ENCODE measurements at regions not wholly inside any gene's neighbourhood (a gene's known extent, or its start where the extent isn't known, plus 50 kb on each side); places are given as distances from the start of the nearest gene placed in this dataset.

DNA sequence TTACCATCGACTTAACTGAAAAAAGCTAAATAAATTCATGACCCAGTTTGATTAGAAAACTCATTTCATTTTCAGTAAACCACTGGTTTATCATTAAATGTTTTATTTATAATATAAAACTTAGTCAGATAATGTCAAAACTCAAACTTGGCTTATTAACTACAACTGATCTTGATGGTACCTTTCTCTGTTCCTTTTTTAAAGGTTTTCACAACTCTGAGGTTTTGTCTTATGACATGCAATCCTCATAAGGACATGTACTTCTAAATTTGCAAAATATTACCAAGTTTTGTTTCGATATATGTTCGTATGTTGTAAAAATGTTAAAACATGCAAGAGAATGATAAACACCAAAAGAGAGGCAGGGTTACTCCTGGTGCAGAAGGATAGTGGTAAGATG, 82.5 kb upstream of the PDE10A start:
- ATAC-seq (ENCODE audit: low FRiP score in 2 of 2) (no peak), DNase-seq (no peak)
- TF ChIP-seq EP300 (IDR thresholded peaks at IDR 0.05) (no peak), POLR2A (IDR thresholded peaks at IDR 0.05) (no peak), POLR2AphosphoS5 (IDR thresholded peaks at IDR 0.05) (no peak)
- TF ChIP-seq, protein P1, sequence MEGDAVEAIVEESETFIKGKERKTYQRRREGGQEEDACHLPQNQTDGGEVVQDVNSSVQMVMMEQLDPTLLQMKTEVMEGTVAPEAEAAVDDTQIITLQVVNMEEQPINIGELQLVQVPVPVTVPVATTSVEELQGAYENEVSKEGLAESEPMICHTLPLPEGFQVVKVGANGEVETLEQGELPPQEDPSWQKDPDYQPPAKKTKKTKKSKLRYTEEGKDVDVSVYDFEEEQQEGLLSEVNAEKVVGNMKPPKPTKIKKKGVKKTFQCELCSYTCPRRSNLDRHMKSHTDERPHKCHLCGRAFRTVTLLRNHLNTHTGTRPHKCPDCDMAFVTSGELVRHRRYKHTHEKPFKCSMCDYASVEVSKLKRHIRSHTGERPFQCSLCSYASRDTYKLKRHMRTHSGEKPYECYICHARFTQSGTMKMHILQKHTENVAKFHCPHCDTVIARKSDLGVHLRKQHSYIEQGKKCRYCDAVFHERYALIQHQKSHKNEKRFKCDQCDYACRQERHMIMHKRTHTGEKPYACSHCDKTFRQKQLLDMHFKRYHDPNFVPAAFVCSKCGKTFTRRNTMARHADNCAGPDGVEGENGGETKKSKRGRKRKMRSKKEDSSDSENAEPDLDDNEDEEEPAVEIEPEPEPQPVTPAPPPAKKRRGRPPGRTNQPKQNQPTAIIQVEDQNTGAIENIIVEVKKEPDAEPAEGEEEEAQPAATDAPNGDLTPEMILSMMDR (IDR thresholded peaks at IDR 0.05), result no peak
- Histone ChIP-seq H3K27ac (no peak overlapping the region), H3K4me3 (no peak overlapping the region), H3K36me3 (no peaks in the 10 kb centered on the region), H3K27me3 (no peaks in the 10 kb centered on the region), H3K4me1 (peaks cover 0 to 3% (median 0%) of the 10 kb centered on the region in 4 donors), H3K9me3 (no peaks in the 10 kb centered on the region)
- 78 to 85% methylated on average over 3 of the region's 3 CpGs for WGBS, 2 donors

DNA sequence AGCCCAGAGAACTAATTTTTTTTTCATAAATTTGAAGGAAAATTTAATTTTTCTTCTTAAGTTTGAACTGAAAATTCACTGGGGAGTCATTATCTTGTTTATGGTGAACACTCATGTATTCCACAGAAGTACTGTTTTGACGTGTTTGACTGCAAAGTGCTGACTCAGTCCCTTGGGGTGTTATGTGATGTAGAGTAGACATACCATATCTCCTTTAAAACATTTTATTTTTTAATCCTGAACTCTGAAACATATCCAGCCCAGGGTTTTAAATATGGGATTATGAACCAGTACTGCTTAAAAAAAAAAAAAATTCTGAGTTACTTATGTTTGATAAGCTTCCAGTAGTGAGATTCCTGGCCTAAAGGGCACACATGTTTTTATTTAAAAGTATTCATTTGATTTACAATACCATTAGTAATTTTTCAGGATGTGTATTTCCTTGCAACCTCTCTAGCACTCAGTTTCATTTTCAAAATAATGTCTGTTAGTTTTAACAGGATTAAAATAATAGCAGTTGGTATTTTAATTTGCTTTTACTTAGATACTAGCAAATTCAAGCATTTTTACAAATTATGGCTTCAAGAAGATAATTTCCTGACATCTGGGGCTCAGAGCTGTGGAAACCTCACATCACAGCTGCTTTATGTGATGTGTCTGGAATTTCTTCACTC, 81.7 kb upstream of the PDE10A start:
- 51 to 62% methylated on average over 1 of the region's 1 CpG for WGBS, 2 donors
- Histone ChIP-seq H3K4me1 (peaks cover 0 to 3% (median 0%) of the 10 kb centered on the region in 4 donors), H3K36me3 (no peaks in the 10 kb centered on the region), H3K9me3 (no peaks in the 10 kb centered on the region), H3K27me3 (no peaks in the 10 kb centered on the region), H3K27ac (no peak overlapping the region), H3K4me3 (no peak overlapping the region)
- ATAC-seq (ENCODE audit: low FRiP score in 2 of 2), result peak in 1 of 2 donors; percentile 60
- TF ChIP-seq, protein P1 (IDR thresholded peaks at IDR 0.05), result no peak
- no peak for TF ChIP-seq POLR2AphosphoS5 (IDR thresholded peaks at IDR 0.05)
- no peak for TF ChIP-seq EP300 (IDR thresholded peaks at IDR 0.05)
- no peak for TF ChIP-seq POLR2A (IDR thresholded peaks at IDR 0.05)
- no peak for DNase-seq

DNA sequence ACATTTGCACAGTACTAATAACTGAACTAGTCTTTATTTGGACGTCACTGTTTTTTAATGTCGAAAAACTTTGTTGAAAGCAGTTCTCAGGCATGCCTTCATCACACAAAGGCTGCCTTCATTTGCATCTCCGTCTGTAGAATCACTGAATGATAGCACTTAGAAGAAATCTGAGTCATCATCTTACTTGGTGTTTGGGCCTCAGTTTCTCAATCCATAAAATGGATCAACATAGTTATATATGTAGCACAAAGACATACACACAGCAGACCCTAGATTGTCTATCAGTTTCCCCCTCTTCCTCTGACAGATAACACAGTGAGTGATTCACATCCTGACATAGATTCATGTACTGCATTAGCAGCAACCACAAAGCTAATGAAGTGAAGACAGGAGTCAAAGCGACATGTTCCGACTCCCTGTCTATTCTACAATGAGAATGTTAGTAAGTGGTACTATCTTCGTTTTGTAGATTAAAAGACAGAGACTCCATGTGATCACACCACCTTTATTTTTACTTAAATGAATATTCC, 80.4 kb upstream of the PDE10A start:
- no peak overlapping the region for H3K27ac ChIP-seq
- ATAC-seq (ENCODE audit: low FRiP score in 2 of 2), result no peak
- no peak overlapping the region for H3K4me3 ChIP-seq
- H3K36me3 ChIP-seq, result no peaks in the 10 kb centered on the region
- no peak for DNase-seq
- no peaks in the 10 kb centered on the region for H3K9me3 ChIP-seq
- H3K27me3 ChIP-seq, result no peaks in the 10 kb centered on the region
- peaks cover 0 to 3% (median 0%) of the 10 kb centered on the region in 4 donors for H3K4me1 ChIP-seq
- TF ChIP-seq EP300 (IDR thresholded peaks at IDR 0.05) (no peak), POLR2A (IDR thresholded peaks at IDR 0.05) (no peak), POLR2AphosphoS5 (IDR thresholded peaks at IDR 0.05) (no peak)
- TF ChIP-seq, protein P1 (IDR thresholded peaks at IDR 0.05), result no peak
- WGBS, 2 donors, result 82 to 83% methylated on average over 6 of the region's 6 CpGs

DNA sequence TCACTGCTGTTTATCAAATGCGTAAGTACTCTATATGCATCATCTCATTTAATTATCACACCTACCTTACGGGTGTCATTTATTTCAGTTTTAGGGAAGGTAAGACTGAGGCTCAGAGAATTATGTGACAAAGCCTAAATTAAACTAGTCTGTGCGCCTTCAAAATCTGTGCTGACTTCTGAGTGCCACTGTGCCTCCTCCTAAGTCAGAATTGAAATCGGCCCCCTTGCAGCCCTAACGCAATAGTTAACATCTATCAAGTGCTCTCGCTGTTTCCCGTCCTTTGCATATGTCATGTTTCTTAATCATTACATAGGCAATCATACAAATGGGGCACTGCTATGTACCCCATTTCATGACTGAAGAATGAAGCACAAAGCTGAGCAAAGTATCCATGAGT, 79.0 kb upstream of the PDE10A start:
- Histone ChIP-seq H3K27ac (no peak overlapping the region), H3K27me3 (no peaks in the 10 kb centered on the region), H3K4me3 (no peak overlapping the region), H3K36me3 (no peaks in the 10 kb centered on the region), H3K9me3 (no peaks in the 10 kb centered on the region), H3K4me1 (peaks cover 0 to 3% (median 0%) of the 10 kb centered on the region in 4 donors)
- no peak for ATAC-seq (ENCODE audit: low FRiP score in 2 of 2)
- TF ChIP-seq EP300 (IDR thresholded peaks at IDR 0.05), result no peak
- TF ChIP-seq POLR2A (IDR thresholded peaks at IDR 0.05), result no peak
- TF ChIP-seq, protein P1 (IDR thresholded peaks at IDR 0.05), result no peak
- TF ChIP-seq POLR2AphosphoS5 (IDR thresholded peaks at IDR 0.05), result no peak
- WGBS, 2 donors, result 85 to 91% methylated on average over 7 of the region's 7 CpGs
- no peak for DNase-seq

DNA sequence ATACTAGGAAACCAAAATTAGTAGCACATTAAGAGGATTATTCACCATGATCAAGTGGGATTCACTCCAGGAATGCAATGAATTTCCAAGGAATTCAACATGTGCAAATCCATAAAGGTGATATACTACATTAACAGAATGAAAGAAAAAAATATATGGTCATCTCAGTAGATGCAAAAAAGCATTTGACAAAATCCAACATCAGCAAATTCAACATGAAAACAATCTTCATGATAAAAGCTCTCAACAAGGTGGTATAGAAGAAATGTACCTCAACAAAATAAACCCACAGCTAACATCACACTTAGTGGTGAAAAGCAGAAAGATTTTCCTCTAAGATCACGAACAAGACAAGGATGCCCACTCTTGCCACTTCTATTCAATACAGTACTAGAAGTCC, 74.4 kb upstream of the PDE10A start:
- WGBS, 2 donors, result 72 to 78% methylated on average over 1 of the region's 1 CpG
- no peak overlapping the region for H3K27ac ChIP-seq
- DNase-seq, result no peak
- H3K4me3 ChIP-seq, result no peak overlapping the region
- H3K9me3 ChIP-seq, result no peaks in the 10 kb centered on the region
- no peak for ATAC-seq (ENCODE audit: low FRiP score in 2 of 2)
- TF ChIP-seq EP300 (IDR thresholded peaks at IDR 0.05) (no peak), POLR2AphosphoS5 (IDR thresholded peaks at IDR 0.05) (no peak), POLR2A (IDR thresholded peaks at IDR 0.05) (no peak)
- TF ChIP-seq, protein P1 (IDR thresholded peaks at IDR 0.05), result no peak
- no peaks in the 10 kb centered on the region for H3K36me3 ChIP-seq
- no peaks in the 10 kb centered on the region for H3K27me3 ChIP-seq
- H3K4me1 ChIP-seq, result no peaks in the 10 kb centered on the region
